IPS DF 19.7 (cell line): ENCODE measurements at regions not wholly inside any gene's neighbourhood (a gene's known extent, or its start where the extent isn't known, plus 50 kb on each side); places are given as distances from the start of the nearest gene placed in this dataset.

Experiments
- DNase-seq: peaks from one replicate; pipeline ENCODE4 v3.0.0-alpha.2; 2013; ENCODE audit warnings: low read depth, low spot score

GRCh38 chr2:12305931-12306330, 410.8 kb upstream of the TRIB2 start:
- no peak for DNase-seq

- DNase-seq: no peak
Measured at GRCh38 chr2:12310399-12310798, 406.3 kb upstream of the TRIB2 start.

DNA sequence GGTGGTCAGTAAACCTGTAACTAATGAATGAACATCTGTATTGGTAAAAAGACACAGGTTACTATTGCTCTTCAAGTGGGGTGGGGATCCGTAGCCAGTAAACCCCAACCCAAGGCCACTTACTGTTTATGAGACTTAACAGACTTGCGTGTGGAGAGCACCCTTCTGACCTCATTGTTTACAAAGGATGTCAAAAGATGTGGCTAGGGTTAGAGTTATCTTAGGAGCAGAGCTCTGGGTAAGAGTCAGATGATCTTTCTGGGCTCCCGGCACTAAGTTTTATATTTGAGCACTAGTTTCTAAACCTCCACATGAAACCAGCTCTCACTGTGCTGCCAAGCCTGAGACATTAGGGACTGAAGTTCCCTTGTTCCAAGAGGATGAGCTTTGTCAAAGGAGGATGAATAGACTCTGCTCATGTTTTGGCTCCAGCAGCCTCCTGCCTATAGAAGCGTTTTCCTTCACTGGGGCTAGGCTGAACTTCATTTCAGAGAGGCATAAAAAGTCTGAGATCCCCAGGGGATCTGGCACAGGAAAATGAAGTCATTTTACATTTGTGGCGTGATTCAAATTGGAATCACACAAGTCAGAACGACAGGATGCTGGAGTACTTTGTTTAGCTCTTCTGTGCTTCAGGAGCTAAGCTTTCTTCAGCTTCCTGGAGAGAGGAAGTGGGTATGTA, 403.1 kb upstream of the TRIB2 start:
- DNase-seq: no peak

DNA sequence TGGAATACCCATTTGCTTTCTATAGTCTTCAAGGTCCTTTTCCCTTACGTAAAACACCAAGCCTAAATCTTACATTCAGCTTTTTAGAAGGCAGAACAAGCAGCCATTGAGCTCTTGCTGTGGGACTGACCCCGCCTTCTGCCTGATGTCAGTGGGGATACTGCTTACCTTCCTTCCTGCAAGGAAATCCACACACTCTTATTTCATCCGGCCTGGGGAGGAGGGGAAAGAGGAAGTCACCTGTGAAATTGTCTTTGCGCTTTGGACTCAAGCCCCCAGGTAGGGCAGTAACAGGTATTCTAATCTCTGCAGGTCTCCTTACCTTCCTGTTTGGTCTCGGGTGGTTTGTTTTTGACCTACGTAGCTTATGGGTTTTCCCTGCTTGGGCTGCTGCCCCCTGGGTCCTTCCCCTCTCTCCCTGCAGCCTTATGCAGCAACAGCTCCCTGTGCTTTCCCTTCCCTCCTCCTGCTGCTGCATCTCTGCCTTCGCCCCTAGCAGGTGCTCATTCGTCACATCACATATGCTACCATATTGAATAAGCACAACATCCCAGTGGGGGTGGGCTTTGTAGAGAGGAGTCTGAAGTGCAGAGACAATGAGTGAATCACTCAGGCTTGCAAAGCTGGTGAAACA, 402.5 kb upstream of the TRIB2 start:
- DNase-seq: peak; percentile 30

- no peak for DNase-seq
Measured at GRCh38 chr2:12315224-12315623, 401.5 kb upstream of the TRIB2 start.

- DNase-seq: no peak
Measured at GRCh38 chr2:12316476-12316875, 400.3 kb upstream of the TRIB2 start.

DNA sequence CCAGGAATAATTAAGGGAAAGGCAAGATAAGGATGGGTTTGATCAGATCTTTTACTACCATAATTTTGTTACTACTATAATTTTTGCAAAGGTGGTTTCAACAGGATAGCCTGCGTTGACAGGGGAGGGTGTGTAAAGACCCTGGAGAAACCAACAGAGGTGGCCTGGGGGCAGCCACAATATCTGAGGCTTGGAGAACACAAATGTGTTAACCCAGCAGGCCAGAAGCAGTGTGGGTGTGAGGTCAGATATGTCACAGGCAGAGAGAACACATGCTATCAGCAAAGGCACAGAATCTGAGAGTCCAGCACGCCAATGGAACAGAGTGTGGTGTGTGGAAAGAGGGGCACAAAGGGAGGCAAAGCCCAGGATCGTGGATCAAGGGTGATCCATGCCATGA, 399.4 kb upstream of the TRIB2 start:
- no peak for DNase-seq

DNA sequence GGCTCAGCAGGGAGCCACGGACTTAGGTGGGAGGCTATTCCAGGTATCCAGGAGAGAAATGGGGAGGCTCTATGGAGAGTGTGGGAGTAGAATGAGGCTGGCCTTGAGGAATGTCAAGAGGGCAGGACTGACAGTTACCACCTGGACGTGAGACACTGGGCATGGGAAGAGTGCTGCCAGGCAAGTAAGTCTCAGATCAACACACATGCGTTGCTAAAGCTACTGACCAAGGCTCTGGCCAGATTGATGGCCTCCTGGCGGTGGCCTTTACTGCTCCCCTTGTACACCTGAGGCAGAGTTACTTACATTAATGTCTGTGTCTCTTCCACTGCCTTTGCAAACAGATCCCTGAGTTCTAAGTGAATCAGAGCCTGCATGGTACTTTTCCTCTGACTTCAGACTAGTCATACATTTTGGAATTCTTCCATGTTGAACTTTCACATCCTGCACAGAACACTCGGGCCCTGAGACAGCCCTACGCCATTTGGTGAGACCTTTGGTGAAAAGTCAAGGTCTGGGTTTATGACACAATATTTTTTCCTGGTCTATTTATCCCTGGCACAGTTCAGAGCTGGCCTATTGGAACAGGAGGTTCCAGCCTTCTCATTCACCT, 398.8 kb upstream of the TRIB2 start:
- no peak for DNase-seq

GRCh38 chr2:12318427-12319057, 398.2 kb upstream of the TRIB2 start:
- no peak for DNase-seq

GRCh38 chr2:12320027-12320734, 396.6 kb upstream of the TRIB2 start:
- no peak for DNase-seq

DNA sequence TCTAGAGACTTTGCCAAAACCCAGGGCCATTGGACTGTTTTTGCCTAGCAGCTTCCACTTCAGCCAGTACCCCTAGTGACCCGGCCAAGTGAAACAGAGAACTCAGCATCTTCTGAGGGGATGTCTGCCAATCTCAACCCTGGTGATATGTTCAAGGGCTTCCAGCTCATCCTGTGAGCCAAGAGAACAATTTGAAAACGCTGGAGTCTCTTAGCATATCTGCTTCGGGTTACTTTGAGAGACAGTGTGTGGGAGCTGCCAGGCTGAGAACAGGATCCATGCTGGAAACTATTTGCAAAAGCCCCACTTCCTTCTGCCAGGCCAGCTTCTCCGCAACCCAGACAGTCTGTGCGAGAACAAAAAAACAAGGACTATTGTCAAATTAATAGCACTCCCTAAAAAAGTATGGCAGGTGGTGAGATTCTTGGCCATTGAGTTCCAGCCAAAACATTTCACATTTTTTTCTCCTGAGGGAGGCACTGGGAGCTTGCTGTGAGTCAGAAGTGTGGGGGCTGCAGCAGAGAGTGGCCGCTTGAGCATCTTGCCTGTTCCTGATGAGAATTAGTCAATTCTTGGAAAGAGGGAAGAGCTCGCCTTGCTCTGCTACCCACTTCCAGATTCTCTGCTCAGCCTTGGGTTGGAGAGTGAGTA, 395.6 kb upstream of the TRIB2 start:
- no peak for DNase-seq

- DNase-seq: no peak
Measured at GRCh38 chr2:12321886-12322285, 394.9 kb upstream of the TRIB2 start.

DNA sequence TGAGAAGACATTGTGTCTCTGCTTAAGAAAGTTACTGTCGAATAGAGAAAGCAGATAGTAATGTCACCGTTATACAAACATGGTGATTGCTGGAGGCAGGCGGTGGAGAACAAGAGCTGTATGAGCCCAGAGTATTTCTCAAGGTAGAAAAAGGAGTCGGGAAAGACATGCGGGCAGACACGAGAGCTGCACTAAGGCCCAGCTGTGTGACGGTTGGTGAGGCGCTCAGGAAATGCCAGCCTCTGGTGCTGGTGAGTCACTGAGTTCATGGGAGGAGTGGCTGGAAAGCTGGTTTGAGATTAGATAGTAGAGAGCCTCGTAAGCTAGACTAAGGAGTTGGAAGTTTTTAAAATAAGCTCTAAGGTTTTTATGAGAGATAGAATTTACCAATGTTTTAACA, 390.9 kb upstream of the TRIB2 start:
- DNase-seq: no peak

GRCh38 chr2:12326449-12327190, 390.1 kb upstream of the TRIB2 start:
- peak; percentile 17 for DNase-seq

DNA sequence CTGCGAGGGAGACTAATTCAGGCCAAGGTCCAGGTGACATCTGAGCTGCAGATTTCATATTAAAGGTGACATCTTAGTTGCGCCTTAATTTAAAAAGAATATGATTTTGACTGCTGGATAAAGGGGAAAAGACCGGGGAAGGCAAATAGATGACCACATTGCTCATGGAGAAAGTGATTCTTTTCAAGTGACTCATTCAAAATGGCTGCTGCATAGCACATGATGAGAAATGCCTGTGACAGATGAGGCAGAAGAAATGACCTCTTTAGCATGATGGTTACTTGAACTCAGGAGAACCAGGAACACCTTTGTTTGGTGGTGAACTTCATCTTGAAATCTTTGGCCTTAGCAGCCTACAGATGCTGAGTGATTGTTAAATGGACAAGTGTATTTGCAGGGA, 385.8 kb upstream of the TRIB2 start:
- no peak for DNase-seq

DNA sequence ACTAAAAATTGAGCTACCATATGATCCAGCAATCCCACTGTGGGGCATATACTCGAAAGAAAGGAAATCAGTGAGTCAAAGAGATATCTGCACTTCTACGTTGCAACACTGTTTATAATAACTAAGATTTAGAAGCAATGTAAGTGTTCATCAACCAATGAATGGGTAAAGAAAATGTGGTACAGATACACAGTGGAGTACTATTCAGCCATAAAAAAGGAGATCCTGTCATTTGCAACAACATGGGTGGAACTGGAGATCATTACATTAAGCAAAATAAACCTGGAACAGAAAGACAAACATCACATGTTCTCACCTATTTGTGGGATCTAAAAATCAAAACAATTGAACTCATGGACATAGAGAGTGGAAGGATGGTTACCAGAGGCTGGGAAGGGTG, 385.0 kb upstream of the TRIB2 start:
- no peak for DNase-seq

DNA sequence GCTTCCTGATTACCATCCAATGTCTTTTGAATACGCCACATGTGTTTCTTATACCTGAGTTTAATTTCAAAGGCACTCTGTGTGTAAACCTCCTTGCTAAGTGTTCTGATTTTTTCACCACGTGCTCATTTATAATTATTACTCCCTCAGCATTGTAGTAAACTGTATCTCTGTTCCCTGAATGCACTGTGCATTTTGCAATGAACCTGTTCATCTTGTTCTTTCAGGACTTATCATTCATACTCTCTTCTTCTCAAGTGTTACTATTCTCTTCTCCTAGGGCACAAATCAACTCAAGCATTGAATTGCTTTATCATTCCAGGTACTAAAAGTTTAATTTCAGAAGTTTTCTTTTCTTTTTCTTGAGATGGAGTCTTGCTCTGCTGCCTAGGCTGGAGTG, 383.4 kb upstream of the TRIB2 start:
- no peak for DNase-seq

DNA sequence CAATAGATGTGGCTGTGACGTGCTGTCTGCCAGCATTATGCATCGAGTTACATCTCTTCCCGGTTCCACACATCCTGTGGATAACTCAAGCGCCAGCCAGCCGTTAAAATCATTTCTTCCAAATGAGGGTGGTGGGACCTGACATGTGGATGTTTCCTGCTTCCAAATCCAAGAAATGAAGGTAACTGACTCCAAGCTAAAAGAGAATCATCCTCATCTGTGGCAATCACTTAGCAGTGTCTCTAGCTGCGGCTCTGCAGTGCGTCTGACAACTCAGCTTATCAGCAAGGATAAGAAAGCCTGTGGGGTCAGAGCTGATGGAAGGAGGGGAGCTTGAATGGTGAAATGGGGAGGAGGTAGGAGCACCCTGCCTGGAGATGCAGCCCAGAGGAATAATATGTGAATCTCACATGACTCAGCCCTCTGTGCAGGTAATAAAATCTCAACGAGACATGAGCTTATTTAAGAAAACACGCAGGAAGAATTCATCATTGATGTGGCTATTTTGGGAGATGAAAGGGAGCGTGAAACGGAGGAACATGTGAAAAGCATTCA, 382.2 kb upstream of the TRIB2 start:
- DNase-seq: no peak

GRCh38 chr2:12335131-12335530, 381.6 kb upstream of the TRIB2 start:
- no peak for DNase-seq

DNA sequence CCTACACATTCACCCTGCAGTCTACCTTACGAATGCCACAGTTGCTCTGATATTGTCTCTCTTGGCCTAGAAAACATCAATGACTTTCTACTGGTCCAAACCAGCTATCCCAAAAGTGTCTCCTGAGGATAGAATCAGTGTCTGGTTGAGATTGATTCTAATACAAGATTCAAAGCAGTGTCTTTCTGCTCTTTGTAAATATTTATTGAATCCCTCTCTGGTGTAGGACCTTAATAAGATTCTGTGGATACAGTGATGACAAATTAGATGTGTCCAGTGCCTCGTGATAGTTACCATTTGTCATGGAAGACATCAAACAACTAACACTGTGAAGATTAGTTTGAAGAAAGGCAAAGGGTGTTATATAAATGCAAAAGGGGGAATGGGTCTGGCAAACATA, 380.7 kb upstream of the TRIB2 start:
- DNase-seq: no peak
